ENCODE measurements at regions not wholly inside any gene's neighbourhood (a gene's known extent, or its start where the extent isn't known, plus 50 kb on each side); places are given as distances from the start of the nearest gene placed in this dataset.

- Histone ChIP-seq H3K36me3 (ENCODE audit: control insufficient read depth, insufficient read depth, low read length) (no peaks in the 10 kb centered on the region), H3K27me3 (ENCODE audit: control insufficient read depth, insufficient read depth, low read length) (no peaks in the 10 kb centered on the region), H3K4me3 (ENCODE audit: low read depth, low read length) (no peak overlapping the region)
- DNase-seq (ENCODE audit: low read depth) = no peak
- TF ChIP-seq CTCF (IDR thresholded peaks at IDR 0.05; ENCODE audit: insufficient read depth, low read length, poor library complexity, severe bottlenecking) = no peak
These were observed 72.6 kb upstream of the PLEKHG1 start for GRCh38 chr6:150527100-150527499.

GRCh38 chr6:150528648-150529285 lies 70.9 kb upstream of the PLEKHG1 start:
- TF ChIP-seq CTCF (IDR thresholded peaks at IDR 0.05; ENCODE audit: insufficient read depth, low read length, poor library complexity, severe bottlenecking) = no peak
- H3K27me3 ChIP-seq (ENCODE audit: control insufficient read depth, insufficient read depth, low read length) = no peaks in the 10 kb centered on the region
- H3K36me3 ChIP-seq (ENCODE audit: control insufficient read depth, insufficient read depth, low read length) = no peaks in the 10 kb centered on the region
- H3K4me3 ChIP-seq (ENCODE audit: low read depth, low read length) = no peak overlapping the region
- peak; percentile 58 for DNase-seq (ENCODE audit: low read depth)

GRCh38 chr6:150529646-150530045 lies 70.0 kb upstream of the PLEKHG1 start:
- no peak for TF ChIP-seq CTCF (IDR thresholded peaks at IDR 0.05; ENCODE audit: insufficient read depth, low read length, poor library complexity, severe bottlenecking)
- Histone ChIP-seq H3K36me3 (ENCODE audit: control insufficient read depth, insufficient read depth, low read length) (no peaks in the 10 kb centered on the region), H3K4me3 (ENCODE audit: low read depth, low read length) (no peak overlapping the region), H3K27me3 (ENCODE audit: control insufficient read depth, insufficient read depth, low read length) (no peaks in the 10 kb centered on the region)
- DNase-seq (ENCODE audit: low read depth) = no peak

- no peak overlapping the region for H3K4me3 ChIP-seq (ENCODE audit: low read depth, low read length)
- H3K27me3 ChIP-seq (ENCODE audit: control insufficient read depth, insufficient read depth, low read length) = no peaks in the 10 kb centered on the region
- TF ChIP-seq CTCF (IDR thresholded peaks at IDR 0.05; ENCODE audit: insufficient read depth, low read length, poor library complexity, severe bottlenecking) = no peak
- H3K36me3 ChIP-seq (ENCODE audit: control insufficient read depth, insufficient read depth, low read length) = no peaks in the 10 kb centered on the region
- no peak for DNase-seq (ENCODE audit: low read depth)
These were observed 67.7 kb upstream of the PLEKHG1 start for GRCh38 chr6:150531957-150532356.

GRCh38 chr6:150534553-150534952 lies 65.1 kb upstream of the PLEKHG1 start:
- no peak for DNase-seq (ENCODE audit: low read depth)
- no peaks in the 10 kb centered on the region for H3K27me3 ChIP-seq (ENCODE audit: control insufficient read depth, insufficient read depth, low read length)
- no peak for TF ChIP-seq CTCF (IDR thresholded peaks at IDR 0.05; ENCODE audit: insufficient read depth, low read length, poor library complexity, severe bottlenecking)
- H3K36me3 ChIP-seq (ENCODE audit: control insufficient read depth, insufficient read depth, low read length) = no peaks in the 10 kb centered on the region
- H3K4me3 ChIP-seq (ENCODE audit: low read depth, low read length) = no peak overlapping the region

GRCh38 chr6:150535151-150535804 lies 64.4 kb upstream of the PLEKHG1 start:
- no peak for DNase-seq (ENCODE audit: low read depth)
- Histone ChIP-seq H3K27me3 (ENCODE audit: control insufficient read depth, insufficient read depth, low read length) (no peaks in the 10 kb centered on the region), H3K36me3 (ENCODE audit: control insufficient read depth, insufficient read depth, low read length) (no peaks in the 10 kb centered on the region), H3K4me3 (ENCODE audit: low read depth, low read length) (no peak overlapping the region)
- TF ChIP-seq CTCF (IDR thresholded peaks at IDR 0.05; ENCODE audit: insufficient read depth, low read length, poor library complexity, severe bottlenecking) = no peak
